ENCODE measurements at regions not wholly inside any gene's neighbourhood (a gene's known extent, or its start where the extent isn't known, plus 50 kb on each side); places are given as distances from the start of the nearest gene placed in this dataset.

DNA sequence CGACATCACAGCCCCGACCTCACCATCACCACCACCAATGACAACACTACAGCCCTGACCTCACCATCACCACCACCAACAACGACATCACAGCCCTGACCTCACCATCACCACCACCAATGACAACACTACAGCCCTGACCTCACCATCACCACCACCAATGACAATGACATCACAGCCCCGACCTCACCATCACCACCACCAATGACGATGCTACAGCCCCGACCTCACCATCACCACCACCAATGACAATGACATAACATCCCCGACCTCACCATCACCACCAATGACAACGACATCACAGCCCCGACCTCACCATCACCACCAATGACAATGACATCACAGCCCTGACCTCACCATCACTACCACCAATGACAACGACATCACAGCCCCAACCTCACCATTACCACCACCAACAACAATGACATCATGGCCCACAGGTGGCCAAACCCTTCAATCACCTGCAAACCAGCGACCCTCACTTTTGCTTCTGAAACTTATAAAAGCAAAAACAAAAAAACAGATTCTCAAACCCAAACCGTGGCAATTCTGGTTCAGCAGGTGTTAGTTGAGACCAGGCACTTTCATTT, 70.7 kb upstream of the TMEM18 start:
- DNase-seq: no peak

DNA sequence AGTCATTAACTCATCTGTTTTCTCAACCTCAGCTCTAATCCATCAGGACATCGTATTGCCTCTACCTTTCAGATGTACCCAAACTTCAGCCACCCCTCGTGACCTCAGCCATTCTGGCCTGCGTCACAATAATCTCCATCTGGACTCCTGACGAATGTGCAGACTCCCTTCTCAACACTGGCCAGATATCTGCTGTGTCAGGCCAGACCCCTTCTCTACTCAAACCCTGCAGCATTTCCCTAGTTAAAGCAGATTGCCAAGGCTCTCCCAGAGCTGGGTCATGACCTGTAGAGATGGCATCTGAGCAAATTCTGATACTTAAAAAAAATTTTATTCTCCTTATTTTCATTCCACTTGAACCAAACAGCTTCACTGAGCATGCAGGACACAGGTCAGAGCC, 69.5 kb upstream of the TMEM18 start:
- no peak for DNase-seq

GRCh38 chr2:744088-744487, 66.9 kb upstream of the TMEM18 start:
- no peak for DNase-seq

DNA sequence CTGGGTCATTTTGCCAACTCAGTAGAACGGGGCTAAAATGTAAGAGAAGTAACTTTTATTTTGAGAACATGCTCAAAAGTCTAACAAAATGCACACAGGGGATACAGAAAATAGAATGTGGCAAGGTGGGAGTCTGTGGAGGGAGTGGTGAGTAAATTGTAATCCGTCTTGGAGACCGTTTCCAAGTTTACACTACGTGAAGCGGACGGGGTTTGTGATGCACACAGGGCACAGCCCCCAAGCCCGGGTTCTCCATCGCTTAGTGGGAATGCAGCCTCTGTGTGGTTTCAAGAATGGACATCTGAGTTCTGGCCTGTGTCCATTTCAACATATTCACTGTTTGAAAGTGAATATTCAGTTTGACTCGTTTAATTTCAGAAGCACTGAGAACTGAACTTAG, 65.0 kb upstream of the TMEM18 start:
- DNase-seq: no peak

DNA sequence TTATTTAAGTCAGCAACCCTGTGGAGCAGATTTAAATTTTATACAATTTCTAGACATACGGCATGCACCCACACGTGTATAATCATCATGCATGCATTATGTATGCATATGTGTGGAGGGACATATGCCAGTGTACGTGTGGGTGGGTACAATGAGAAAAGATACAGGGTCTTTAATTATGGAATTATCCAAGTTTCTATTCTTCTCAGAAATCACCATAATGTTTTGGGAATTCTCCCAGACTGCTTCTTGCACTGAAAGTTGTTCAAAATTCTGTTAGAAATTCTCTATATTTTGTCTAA, 63.9 kb upstream of the TMEM18 start:
- DNase-seq: no peak

DNA sequence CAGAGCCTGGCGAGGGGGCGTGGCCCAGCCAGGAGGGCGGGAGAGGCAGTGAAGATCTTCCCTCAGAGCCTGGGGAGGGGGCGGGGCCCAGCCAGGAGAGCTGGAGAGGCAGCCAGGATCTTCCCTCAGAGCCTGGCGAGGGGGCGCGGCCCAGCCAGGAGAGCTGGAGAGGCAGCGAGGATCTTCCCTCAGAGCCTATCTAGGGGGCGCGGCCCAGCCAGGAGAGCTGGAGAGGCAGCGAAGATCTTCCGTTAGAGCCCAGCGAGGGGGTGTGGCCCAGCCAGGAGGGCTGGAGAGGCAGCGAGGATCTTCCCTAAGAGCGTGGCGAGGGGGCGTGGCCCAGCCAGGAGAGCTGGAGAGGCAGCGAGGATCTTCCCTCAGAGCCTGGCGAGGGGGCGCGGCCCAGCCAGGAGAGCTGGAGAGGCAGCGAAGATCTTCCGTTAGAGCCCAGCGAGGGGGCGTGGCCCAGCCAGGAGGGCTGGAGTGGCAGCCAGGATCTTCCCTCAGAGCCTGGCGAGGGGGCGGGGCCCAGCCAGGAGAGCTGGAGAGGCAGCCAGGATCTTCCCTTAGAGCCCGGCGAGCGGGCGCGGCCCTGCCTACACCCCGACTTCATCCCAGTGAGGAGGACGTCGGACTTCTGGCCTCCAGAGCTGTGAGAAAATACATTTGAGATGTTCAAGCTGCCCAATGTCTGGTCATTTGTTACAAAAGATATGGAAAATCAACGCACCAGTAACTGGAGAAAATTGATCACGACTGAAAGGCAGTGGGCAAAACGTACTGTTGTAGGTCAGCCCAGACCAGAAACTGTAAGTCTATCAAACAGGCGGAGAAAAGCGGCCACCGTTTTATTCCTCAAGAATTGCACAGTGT, 63.4 kb upstream of the TMEM18 start:
- DNase-seq: peak; percentile 63

GRCh38 chr2:739864-740321, 62.7 kb upstream of the TMEM18 start:
- peak; percentile 47 for DNase-seq

DNA sequence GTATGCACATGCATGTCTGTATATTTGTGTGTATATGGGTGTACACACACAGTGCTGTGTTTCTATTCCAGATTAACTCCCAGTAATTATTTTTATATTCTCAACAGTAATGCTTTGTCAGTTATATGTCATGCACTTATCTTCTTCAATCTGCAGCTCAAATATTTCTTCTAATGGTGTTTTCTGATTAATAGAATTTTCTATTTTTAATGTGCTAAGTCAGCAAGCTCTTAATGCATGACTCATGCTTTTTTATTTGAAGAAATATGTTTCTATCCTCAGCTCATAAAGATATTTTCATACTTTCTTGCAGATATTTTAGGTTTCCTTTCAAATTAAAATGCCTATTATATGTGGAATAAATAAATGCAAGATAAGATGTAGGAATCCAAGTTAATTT, 59.7 kb upstream of the TMEM18 start:
- DNase-seq: no peak

DNA sequence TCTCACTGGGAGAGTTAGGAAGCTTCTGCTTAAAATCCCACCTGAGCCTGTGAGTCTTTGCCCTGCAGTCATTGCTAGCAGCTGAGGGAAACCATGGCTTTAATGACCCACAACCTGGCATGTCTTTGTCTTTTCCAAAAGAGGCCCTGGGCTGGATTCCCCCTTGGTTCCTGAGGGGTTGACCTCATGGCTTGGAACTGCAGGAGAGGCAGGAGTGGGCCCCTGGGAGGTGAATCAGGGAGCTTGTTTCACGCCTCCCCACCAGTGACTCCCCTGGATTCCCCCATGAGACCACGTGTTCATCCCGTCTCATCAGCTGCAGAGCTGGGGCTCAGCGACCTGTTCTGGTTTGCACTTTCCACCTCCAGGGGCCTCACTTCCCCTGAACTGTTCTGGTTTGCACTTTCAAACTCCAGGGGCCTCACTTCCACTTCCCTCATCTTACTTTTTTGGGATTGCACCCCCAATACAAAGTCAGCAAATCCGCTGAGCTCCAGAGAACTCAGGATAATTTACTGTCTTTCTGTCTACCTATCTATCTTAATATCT, 58.5 kb upstream of the TMEM18 start:
- no peak for DNase-seq

DNA sequence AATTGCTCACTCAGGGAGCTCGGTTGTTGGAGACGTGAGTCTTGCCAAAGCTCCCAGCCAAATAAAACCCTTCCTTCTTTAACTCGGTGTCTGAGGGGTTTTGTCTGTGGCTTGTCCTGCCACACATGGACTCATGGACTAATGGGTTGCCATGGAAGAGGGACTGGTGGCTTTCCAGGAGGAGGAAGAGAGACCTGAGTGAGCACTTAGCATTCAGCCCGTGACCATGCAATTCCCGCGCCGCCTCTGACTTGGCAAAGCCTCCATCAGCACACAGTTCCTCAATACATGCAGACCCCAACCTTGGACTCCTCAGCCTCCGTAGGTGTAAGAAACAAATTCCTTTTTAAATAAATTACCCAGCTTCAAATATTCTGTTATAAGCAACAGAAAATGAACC, 57.3 kb upstream of the TMEM18 start:
- DNase-seq: no peak

- no peak for DNase-seq
Measured at GRCh38 chr2:733495-733894, 56.3 kb upstream of the TMEM18 start.

DNA sequence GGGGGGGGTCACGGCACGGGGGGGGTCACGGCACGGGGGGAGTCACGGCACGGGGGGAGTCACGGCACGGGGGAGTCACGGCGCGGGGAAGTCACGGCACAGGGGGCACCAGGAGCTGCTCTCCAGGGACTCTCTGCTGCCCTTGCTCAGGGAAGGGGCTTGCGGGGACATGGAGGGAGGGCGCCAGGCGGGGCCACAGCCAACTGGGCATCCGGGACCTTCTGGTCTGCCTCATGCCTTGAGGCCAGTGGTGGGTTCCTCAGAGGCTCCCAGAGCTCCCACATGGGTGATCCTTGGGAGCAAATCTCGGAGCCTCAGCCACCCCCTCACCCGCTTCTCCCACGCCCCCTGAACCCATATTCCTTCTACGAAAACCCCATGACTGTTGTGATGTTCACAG, 55.8 kb upstream of the TMEM18 start:
- no peak for DNase-seq

- DNase-seq: no peak
Measured at GRCh38 chr2:731711-732110, 54.5 kb upstream of the TMEM18 start.

- DNase-seq: no peak
Measured at GRCh38 chr2:729376-729861, 52.2 kb upstream of the TMEM18 start.

DNA sequence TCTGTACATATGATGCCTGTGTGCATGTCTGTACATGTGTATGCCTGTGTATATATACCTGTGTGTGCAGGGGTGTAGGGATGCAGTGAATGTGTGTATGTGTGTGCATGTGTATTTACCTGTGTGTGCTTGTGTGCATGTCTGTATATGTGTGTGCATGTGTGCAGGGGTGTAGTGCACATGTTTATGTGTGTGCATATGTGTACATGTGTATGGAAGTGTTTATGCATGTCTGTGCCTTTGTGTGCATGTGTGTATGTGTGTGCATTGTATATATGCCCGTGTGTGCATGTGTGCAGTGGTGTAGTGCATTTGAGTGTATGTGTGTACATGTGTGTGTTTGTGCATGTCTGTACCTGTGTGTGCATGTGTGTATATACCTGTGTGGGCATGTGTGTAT, 51.0 kb upstream of the TMEM18 start:
- no peak for DNase-seq

DNA sequence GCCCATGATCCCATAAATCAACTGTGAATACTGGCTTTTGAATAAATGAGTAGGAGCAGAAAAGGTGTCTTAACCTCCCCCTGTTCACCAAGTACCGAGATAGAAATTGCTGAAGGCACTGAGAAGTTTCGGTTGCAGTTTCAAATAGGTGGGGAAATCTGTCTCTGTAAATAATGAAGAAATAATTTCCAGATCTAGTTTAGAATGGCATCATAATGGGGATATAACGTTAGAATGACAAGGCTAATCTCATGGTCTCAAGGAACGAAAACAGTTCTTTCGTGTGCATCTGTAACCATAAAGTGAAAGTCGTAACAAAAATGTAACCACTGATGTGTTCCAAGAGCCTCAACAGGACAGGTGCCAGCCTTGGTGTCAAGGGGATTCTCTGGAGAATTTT, 49.9 kb upstream of the TMEM18 start:
- DNase-seq: no peak

All from DMS53 (cell line).